ENCODE measurements at regions not wholly inside any gene's neighbourhood (a gene's known extent, or its start where the extent isn't known, plus 50 kb on each side); places are given as distances from the start of the nearest gene placed in this dataset.

GRCh38 chr12:40431169-40431568, 206.4 kb downstream of the LRRK2 start:
- Mint-ChIP-seq H3K27ac (ENCODE audit: unreplicated experiment) (no peak overlapping the region), H3K4me1 (ENCODE audit: low read depth, unreplicated experiment) (no peaks in the 10 kb centered on the region), H3K36me3 (ENCODE audit: unreplicated experiment) (no peaks in the 10 kb centered on the region), H3K9me3 (ENCODE audit: unreplicated experiment) (no peaks in the 10 kb centered on the region), H3K27me3 (ENCODE audit: unreplicated experiment) (no peaks in the 10 kb centered on the region), H3K4me3 (ENCODE audit: unreplicated experiment) (no peak overlapping the region)
- DNase-seq = no peak
- TF ChIP-seq CTCF (IDR thresholded peaks at IDR 0.05; ENCODE audit: partially characterized antibody, unreplicated experiment) = no peak

GRCh38 chr12:40435251-40435650, 210.5 kb downstream of the LRRK2 start:
- no peak for DNase-seq
- no peak overlapping the region for H3K4me3 Mint-ChIP-seq (ENCODE audit: unreplicated experiment)
- H3K27ac Mint-ChIP-seq (ENCODE audit: unreplicated experiment) = no peak overlapping the region
- H3K36me3 Mint-ChIP-seq (ENCODE audit: unreplicated experiment) = no peaks in the 10 kb centered on the region
- TF ChIP-seq CTCF (IDR thresholded peaks at IDR 0.05; ENCODE audit: partially characterized antibody, unreplicated experiment) = no peak
- H3K4me1 Mint-ChIP-seq (ENCODE audit: low read depth, unreplicated experiment) = no peaks in the 10 kb centered on the region
- H3K9me3 Mint-ChIP-seq (ENCODE audit: unreplicated experiment) = no peaks in the 10 kb centered on the region
- H3K27me3 Mint-ChIP-seq (ENCODE audit: unreplicated experiment) = peaks cover 3% of the 10 kb centered on the region

GRCh38 chr12:40435951-40436350, 211.2 kb downstream of the LRRK2 start:
- H3K9me3 Mint-ChIP-seq (ENCODE audit: unreplicated experiment) = no peaks in the 10 kb centered on the region
- TF ChIP-seq CTCF (IDR thresholded peaks at IDR 0.05; ENCODE audit: partially characterized antibody, unreplicated experiment) = no peak
- no peak overlapping the region for H3K4me3 Mint-ChIP-seq (ENCODE audit: unreplicated experiment)
- H3K4me1 Mint-ChIP-seq (ENCODE audit: low read depth, unreplicated experiment) = no peaks in the 10 kb centered on the region
- H3K27me3 Mint-ChIP-seq (ENCODE audit: unreplicated experiment) = peaks cover 3% of the 10 kb centered on the region
- DNase-seq = no peak
- no peaks in the 10 kb centered on the region for H3K36me3 Mint-ChIP-seq (ENCODE audit: unreplicated experiment)
- no peak overlapping the region for H3K27ac Mint-ChIP-seq (ENCODE audit: unreplicated experiment)

DNA sequence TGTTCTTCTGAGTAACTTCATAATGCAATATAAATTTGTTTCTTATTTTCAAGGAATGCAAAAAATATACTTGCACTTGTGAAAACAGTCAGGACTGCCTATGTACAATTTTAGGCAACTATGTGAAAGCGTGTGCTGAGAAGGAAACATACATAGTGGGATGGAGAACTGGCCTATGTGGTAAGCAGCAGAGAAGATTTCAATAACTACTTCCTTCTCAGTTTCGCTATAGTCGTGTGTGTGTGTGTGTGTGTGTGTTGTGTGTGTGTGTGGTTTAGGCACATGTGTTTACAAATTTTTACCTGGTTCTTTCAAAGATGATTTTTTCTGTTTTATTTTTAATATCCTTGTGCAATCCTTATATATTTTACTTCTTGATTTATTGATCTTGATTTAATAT, 211.8 kb downstream of the LRRK2 start:
- Mint-ChIP-seq H3K36me3 (ENCODE audit: unreplicated experiment) (no peaks in the 10 kb centered on the region), H3K4me1 (ENCODE audit: low read depth, unreplicated experiment) (no peaks in the 10 kb centered on the region), H3K27ac (ENCODE audit: unreplicated experiment) (no peak overlapping the region), H3K27me3 (ENCODE audit: unreplicated experiment) (peaks cover 3% of the 10 kb centered on the region), H3K9me3 (ENCODE audit: unreplicated experiment) (no peaks in the 10 kb centered on the region), H3K4me3 (ENCODE audit: unreplicated experiment) (no peak overlapping the region)
- TF ChIP-seq CTCF (IDR thresholded peaks at IDR 0.05; ENCODE audit: partially characterized antibody, unreplicated experiment) = no peak
- no peak for DNase-seq

DNA sequence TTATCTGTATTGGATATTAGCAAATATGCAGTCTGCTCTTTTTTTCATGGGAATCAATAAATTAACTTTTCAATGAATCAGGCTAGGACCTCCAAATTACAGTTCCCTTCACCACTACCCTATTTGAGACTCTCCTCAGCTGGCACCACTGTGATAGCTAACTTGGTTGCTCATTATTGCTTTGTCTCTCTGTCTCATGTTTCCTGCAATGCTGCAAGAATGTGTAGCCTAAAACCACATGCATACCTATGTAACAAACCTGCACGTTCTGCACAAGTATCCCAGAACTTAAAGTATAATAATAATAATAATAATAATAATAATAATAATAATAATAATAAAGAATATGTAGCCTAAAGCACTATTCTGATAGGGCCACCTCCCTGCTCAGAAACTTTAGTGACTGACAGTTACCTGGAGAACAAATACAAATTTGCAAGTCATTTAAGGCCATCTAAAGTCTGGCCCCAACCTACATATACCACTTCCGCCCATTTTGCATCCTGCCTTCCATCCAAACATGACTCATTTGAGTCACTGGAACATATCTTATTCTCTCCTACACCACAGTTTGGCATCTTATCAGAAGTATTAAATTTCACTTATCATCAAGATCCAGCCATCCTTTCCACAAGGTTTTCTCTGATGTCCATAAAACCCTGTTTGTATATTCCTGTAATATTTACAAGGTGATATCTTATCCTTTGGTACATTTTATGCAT, 215.1 kb downstream of the LRRK2 start:
- no peaks in the 10 kb centered on the region for H3K4me1 Mint-ChIP-seq (ENCODE audit: low read depth, unreplicated experiment)
- no peak for DNase-seq
- H3K36me3 Mint-ChIP-seq (ENCODE audit: unreplicated experiment) = no peaks in the 10 kb centered on the region
- TF ChIP-seq CTCF (IDR thresholded peaks at IDR 0.05; ENCODE audit: partially characterized antibody, unreplicated experiment) = no peak
- peaks cover 3% of the 10 kb centered on the region for H3K27me3 Mint-ChIP-seq (ENCODE audit: unreplicated experiment)
- no peaks in the 10 kb centered on the region for H3K9me3 Mint-ChIP-seq (ENCODE audit: unreplicated experiment)
- no peak overlapping the region for H3K4me3 Mint-ChIP-seq (ENCODE audit: unreplicated experiment)
- no peak overlapping the region for H3K27ac Mint-ChIP-seq (ENCODE audit: unreplicated experiment)

Data from glutamatergic neuron (in vitro differentiated cells).